ENCODE measurements at regions not wholly inside any gene's neighbourhood (a gene's known extent, or its start where the extent isn't known, plus 50 kb on each side); places are given as distances from the start of the nearest gene placed in this dataset.

DNA sequence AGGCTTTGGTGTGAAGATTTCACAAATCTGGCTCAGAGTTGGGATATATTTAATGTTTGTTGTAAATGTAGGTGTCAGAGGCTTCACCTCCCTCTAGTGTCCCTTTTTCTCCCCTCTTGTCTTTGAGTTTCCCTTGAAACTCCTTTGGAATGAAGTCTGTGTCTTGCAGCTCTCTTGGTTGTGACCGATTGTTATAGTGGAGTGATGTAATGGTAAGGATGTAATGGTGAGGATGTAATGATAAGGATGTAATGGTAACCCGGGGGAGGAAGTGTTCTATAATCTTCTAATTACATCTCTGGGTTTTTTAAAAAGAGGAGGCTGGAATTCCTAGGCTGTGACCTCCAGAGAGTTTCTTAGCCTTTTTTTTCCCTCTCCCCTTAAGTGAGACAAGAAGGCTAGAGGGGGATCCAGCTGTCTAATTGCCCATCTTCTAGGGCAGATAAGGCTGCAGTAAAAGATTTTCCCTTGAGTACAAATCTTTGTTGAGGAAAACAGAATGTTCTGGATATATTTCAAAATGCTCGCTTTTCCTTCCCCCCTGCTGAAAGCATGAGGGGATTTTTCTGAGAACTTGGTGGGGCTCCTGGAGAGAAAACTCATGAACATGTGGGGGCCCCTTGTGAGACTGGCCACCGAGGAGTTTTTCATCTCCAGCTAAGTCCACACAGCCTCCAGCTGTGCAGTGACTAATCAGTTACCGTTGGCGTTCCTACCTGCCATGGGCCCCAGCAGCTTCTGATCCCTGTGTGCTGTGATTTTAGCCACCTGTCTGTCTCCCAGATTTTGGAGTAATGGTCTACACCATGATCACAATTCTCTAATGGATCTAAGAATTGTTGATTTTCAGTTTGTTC, 156.7 kb upstream of the PMEPA1 start:
- Histone ChIP-seq H3K27me3 (ENCODE audit: insufficient read depth, low read length) (no peaks in the 10 kb centered on the region), H3K23ac (ENCODE audit: insufficient read length, low read depth, low read length) (no peak overlapping the region), H3K4me2 (ENCODE audit: insufficient read depth, insufficient read length, low read length) (no peak overlapping the region), H3K79me2 (ENCODE audit: insufficient read depth, low read length) (no peaks in the 10 kb centered on the region), H3T11ph (ENCODE audit: low read length) (no peak overlapping the region), H2AFZ (ENCODE audit: low read length) (no peak overlapping the region), H3K4me1 (ENCODE audit: insufficient read depth, low read length) (no peaks in the 10 kb centered on the region; the same call in 1 of the 2 replicates), H3K18ac (ENCODE audit: insufficient read length, low read depth, low read length) (no peak overlapping the region), H2AK5ac (ENCODE audit: insufficient read length, low read length) (no peak overlapping the region), H3K79me1 (ENCODE audit: insufficient read depth, low read depth, low read length, poor library complexity, severe bottlenecking) (no peaks in the 10 kb centered on the region), H2BK12ac (ENCODE audit: insufficient read length, low read depth, low read length) (no peak overlapping the region), H3K27ac (ENCODE audit: insufficient read length, low read depth, low read length) (no peak overlapping the region), H4K5ac (ENCODE audit: insufficient read length, low read depth, low read length) (no peak overlapping the region), H3K23me2 (ENCODE audit: insufficient read length, low read depth, low read length, poor library complexity, severe bottlenecking) (no peaks in the 10 kb centered on the region), H2BK20ac (ENCODE audit: low read depth, low read length, poor library complexity, severe bottlenecking) (no peak overlapping the region), H3K4ac (ENCODE audit: low read depth, low read length) (no peak overlapping the region), H4K8ac (replicated peaks; ENCODE audit: insufficient read length, low read depth, low read length) (no peak overlapping the region), H3K9me3 (ENCODE audit: control insufficient read depth, low read depth, low read length) (no peaks in the 10 kb centered on the region), H4K20me1 (ENCODE audit: control insufficient read depth, insufficient read depth, insufficient read length) (peaks cover 2% of the 10 kb centered on the region), H2BK15ac (ENCODE audit: low read depth, low read length) (no peak overlapping the region), H2BK5ac (ENCODE audit: insufficient read length, low read length) (no peak overlapping the region), H3K9ac (ENCODE audit: extremely low read depth, insufficient read length, low read length) (no peak overlapping the region), H4K91ac (ENCODE audit: insufficient read length, low read depth, low read length) (no peak overlapping the region), H2BK120ac (ENCODE audit: low read depth, low read length, poor library complexity, severe bottlenecking) (no peak overlapping the region), H3K56ac (ENCODE audit: insufficient read length, low read depth, low read length) (no peak overlapping the region), H3K14ac (ENCODE audit: insufficient read depth, low read length) (no peak overlapping the region)
- H3K36me3 Mint-ChIP-seq (ENCODE audit: insufficient read depth in 1 of 3, low read depth in 3 of 3), result no peaks in the 10 kb centered on the region
- H3K9me3 Mint-ChIP-seq, result no peaks in the 10 kb centered on the region; a peak in 1 of 5 replicates
- TF ChIP-seq, protein P1, sequence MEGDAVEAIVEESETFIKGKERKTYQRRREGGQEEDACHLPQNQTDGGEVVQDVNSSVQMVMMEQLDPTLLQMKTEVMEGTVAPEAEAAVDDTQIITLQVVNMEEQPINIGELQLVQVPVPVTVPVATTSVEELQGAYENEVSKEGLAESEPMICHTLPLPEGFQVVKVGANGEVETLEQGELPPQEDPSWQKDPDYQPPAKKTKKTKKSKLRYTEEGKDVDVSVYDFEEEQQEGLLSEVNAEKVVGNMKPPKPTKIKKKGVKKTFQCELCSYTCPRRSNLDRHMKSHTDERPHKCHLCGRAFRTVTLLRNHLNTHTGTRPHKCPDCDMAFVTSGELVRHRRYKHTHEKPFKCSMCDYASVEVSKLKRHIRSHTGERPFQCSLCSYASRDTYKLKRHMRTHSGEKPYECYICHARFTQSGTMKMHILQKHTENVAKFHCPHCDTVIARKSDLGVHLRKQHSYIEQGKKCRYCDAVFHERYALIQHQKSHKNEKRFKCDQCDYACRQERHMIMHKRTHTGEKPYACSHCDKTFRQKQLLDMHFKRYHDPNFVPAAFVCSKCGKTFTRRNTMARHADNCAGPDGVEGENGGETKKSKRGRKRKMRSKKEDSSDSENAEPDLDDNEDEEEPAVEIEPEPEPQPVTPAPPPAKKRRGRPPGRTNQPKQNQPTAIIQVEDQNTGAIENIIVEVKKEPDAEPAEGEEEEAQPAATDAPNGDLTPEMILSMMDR (conservative IDR thresholded peaks at IDR 0.05), result no peak
- H3K27me3 Mint-ChIP-seq (ENCODE audit: low read depth), result peaks cover 23% of the 10 kb centered on the region
- H3K4me3 Mint-ChIP-seq, result no peak overlapping the region
- no peak for DNase-seq
- H3K27ac Mint-ChIP-seq, result peak overlapping the region in 1 of 3 experiments; percentile 5; a peak in 2 of 7 replicates
- no CpG with 5 or more reads among the region's 6 CpGs for WGBS (ENCODE audit: extremely low coverage, insufficient read length, low lambda C conversion rate)
- peaks cover 21 to 32% of the 10 kb centered on the region in 2 experiments for H3K4me1 Mint-ChIP-seq
